HG02642 (cell line): ENCODE measurements at regions not wholly inside any gene's neighbourhood (a gene's known extent, or its start where the extent isn't known, plus 50 kb on each side); places are given as distances from the start of the nearest gene placed in this dataset.
"Not testable (repeated sequence)": the region's sequence is repeated elsewhere in the genome, so short reads cannot be mapped to it uniquely, and the experiment has no call there.

Experiments
- ATAC-seq: cut with Tn5 transposase; IDR thresholded peaks from one replicate; pipeline ENCODE4 v1.9.1; 2021; ENCODE audit warnings: mild to moderate bottlenecking; ENCODE audit not compliant: unreplicated experiment, poor library complexity

DNA sequence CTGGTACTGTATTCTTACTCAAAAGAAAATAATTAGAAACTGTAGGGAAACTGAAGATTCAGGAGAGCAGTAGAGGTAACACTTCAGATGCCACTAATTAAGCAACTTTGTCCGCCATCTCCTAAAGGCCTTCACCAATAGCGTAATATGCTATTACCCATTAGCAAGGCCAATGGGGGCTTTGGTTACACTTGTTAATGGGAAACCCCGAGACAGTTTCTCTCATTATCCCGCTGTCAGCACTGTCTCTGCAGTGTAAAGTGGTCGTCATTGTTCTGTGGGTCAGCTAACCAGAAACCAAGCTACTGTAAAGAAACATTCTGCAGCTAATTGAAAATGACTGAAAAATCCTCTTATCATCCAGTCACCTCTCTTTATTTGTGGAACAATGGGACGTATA lies 468.0 kb upstream of the POU3F2 start:
- no peak for ATAC-seq

DNA sequence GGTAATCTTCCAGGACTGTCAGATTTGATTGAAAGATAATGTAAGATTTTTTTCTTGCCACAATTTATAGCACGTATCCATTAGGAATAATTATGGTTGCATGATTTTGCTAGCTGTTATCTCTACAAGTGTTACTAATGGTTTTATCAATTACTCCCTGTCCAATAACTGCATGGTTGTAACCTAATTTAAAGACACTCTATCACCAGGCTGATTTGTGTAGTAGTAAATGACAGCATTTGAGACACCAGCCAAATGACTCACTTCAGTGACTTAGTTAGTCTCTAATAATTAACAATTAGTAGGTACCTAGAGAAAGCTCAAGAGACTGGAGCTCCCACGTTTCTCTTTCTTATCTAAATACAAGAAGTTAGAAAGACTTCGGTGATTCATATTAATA lies 453.8 kb upstream of the POU3F2 start:
- no peak for ATAC-seq

DNA sequence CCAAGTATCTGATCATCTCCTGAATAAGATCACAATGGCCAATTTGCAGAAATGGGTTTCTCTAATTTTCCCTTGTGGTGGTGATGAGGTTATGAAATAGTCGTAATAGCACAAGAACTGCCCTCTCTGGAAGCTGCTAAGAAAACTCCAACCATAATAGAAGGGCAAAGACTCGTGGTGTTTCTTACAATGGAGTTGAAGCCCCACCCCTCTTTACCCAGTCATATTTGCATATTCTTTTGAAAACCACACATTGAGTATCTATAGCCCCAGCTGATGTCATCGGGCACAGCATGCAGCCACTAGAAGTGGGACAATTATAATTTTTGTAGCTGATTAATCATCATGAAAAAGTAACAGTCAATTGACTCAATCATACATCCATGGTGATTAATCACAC lies 452.1 kb upstream of the POU3F2 start:
- no peak for ATAC-seq

DNA sequence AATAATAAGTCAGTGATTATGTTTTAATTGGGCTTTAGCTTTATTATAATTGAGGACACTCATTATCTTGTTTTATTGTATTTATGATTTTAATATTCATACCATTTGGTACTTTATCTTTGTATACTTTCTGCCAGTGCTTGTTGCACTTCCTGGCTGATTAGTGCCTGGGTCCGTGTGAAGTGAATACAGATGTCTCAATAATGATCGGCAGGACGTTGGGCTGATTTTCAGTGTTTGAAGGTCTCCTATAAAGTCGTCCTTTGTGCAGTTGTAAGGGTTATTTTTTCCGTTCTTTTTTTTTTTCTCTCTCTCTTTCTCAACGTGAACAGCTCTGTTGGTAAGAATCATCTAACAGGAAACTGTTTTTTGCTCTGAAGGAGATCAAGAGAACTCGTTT lies 450.0 kb upstream of the POU3F2 start:
- ATAC-seq: no peak

DNA sequence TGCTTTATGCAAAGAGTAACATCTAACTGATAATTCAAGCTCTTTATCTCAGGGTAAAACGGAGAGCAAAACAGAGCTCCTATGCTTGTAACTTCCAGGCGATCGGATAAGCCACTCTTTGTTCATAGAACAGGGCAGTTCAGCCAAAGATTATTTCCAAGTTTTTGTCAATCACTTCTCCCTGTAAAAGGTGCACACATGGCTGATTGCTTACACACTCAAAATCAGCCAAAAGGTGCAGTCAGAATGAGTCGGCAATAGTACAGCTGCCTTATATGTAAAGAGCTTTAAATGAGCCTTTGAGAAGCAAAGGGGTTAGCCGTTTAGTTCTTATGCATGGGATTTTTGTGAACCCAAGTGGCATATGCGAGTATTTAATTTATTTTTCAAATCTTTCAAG lies 449.6 kb upstream of the POU3F2 start:
- ATAC-seq: no peak

- ATAC-seq: no peak
Observed at GRCh38 chr6:98395610-98396166, 438.7 kb upstream of the POU3F2 start.

DNA sequence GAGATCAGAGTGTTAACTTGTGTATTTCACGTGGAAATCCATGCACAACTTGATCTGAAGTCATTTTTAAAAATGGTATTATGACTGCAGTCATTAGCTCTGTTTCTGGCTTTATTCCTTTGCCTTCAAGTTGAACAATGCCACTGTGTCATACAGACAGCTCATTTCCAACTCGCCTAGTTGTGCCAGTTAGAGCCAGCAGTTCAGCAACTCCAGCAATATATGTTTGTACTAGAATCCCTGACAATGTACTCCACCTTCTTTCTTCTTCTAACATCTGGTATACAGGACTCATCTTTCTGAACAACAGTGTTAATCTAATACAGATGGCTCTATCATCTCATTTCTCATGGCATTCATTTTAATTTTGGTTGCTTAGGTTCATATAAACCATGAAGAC lies 418.3 kb upstream of the POU3F2 start:
- no peak for ATAC-seq

DNA sequence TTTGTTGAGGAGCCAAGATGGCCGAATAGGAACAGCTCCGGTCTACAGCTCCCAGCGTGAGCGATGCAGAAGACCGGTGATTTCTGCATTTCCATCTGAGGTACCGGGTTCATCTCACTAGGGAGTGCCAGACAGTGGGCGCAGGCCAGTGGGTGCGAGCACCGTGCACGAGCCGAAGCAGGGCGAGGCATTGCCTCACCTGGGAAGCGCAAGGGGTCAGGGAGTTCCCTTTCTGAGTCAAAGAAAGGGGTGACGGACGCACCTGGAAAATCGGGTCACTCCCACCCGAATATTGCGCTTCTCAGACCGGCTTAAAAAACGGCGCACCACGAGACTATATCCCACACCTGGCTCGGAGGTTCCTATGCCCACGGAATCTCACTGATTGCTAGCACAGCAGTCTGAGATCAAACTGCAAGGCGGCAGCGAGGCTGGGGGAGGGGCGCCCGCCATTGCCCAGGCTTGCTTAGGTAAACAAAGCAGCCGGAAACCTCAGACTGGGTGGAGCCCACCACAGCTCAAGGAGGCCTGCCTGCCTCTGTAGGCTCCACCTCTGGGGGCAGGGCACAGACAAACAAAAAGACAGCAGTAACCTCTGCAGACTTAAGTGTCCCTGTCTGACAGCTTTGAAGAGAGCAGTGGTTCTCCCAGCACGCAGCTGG lies 417.7 kb upstream of the POU3F2 start:
- ATAC-seq: not testable (repeated sequence)

DNA sequence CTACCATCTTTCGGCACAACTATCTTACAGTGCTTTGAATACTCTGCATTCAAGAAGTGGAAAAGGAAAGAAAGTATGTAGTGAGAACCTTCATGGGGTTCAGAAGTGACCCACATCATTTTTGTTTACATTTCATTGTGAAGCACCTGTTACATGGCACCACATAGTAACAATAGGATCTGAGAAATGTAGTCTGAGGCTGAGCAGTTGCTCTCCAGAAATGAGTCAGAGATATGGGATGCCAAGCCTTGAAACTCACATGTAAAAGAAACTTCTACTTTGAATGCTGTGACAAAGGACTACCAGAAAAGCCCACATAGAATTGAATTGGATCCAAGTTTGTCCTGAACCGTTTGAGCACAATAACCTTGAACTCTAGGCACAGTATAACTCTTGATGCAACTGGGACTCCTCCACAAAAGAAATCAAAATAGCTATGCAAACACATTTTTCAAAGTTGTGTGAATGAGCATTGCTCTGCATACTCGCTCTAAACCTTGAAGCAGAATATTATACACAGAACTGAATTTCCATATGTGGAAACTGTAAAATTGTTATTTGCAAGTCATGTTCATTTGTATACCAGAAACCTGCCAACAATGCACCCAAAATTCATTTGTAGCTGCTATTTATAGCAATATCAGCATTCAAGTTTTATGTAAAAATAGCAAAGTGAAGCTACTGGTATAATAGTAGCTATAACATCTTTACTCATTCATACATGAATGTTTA lies 400.9 kb upstream of the POU3F2 start:
- peak; percentile 90 for ATAC-seq

GRCh38 chr6:98443633-98444032 lies 390.7 kb upstream of the POU3F2 start:
- no peak for ATAC-seq

DNA sequence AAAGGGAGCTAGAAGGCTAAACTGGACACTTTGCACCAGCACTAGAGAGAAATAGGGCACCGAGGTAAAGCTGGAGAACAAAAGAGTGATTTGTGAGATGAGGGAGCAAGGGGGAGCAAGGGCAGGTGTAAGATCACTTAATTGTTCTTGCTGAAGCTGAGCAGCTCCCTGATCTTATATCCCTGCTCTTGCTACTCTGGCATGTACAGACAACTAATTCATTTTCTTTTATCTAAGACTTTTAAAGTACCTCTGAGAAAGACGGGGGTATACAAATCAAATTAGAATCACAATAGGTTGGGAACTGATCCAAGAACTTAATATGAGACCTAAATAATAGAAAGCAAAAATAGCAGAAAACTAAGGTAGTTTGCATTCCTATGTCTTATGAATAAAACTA lies 381.7 kb upstream of the POU3F2 start:
- no peak for ATAC-seq

- no peak for ATAC-seq
Observed at GRCh38 chr6:98454809-98455322, 379.5 kb upstream of the POU3F2 start.

- no peak for ATAC-seq
Observed at GRCh38 chr6:98458708-98459107, 375.7 kb upstream of the POU3F2 start.

- ATAC-seq: no peak
Observed at GRCh38 chr6:98463038-98464000, 371.1 kb upstream of the POU3F2 start.

GRCh38 chr6:98467091-98467490 lies 367.3 kb upstream of the POU3F2 start:
- no peak for ATAC-seq

- ATAC-seq: no peak
Observed at GRCh38 chr6:98467902-98468301, 366.5 kb upstream of the POU3F2 start.

DNA sequence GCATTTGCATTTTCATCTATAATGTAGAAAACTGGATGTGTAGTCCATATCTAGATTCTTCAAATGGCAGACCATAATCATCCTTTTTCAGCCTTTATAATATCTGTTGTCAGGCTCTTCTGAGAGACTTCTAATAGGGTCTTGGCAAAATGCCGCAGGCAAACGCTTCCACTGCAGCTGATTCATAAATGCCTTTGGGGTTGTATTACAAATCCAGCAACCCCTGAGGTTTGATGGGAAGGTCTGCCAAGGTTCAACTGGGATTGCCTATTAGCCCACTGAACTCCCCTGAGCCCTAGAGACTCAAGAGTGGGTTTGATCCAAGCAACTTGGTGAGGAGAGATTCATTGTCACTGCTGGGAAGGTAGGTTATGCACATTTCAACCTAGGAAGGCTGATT lies 365.2 kb upstream of the POU3F2 start:
- ATAC-seq: no peak

GRCh38 chr6:98470821-98471220 lies 363.6 kb upstream of the POU3F2 start:
- no peak for ATAC-seq

DNA sequence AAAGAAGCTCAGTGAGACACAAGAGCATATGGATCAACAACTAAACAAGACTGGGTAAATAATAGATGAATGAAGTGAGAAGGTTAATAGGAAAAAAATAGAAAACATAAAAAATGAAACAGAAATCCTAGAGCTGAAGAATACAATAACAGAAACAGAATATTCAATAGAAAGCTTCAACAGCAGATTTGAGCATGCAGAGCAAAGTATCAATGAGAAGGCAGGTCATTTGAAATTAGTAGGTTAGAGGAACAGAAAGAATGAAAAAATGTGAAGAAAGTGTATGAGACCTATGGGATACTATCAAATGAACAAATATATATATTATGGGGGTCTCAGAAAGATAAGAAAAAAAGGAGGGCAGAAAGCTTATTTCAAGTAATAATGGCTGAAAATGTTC lies 362.9 kb upstream of the POU3F2 start:
- no peak for ATAC-seq

DNA sequence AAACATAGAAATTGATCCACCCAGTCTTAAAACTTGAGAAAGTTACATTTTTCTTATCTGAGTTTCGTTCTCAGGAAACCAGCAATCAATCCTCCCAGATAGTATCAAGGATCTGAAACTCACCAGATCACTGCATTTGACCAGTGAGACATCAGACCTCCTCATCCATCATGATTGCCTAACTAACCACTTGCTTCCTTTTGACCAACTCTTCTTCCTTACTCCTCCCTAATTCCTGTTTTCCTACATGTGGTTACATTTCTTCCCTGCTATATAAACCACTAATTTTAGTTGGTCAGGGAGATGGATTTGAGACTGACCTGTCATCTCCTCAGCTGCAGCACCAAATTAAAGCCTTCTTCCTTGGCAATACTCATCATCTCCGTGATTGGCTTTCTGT lies 357.1 kb upstream of the POU3F2 start:
- ATAC-seq: no peak

GRCh38 chr6:98484696-98485095 lies 349.7 kb upstream of the POU3F2 start:
- no peak for ATAC-seq
